ENCODE measurements at regions not wholly inside any gene's neighbourhood (a gene's known extent, or its start where the extent isn't known, plus 50 kb on each side); places are given as distances from the start of the nearest gene placed in this dataset.
"Not testable (repeated sequence)": the region's sequence is repeated elsewhere in the genome, so short reads cannot be mapped to it uniquely, and the experiment has no call there.

DNA sequence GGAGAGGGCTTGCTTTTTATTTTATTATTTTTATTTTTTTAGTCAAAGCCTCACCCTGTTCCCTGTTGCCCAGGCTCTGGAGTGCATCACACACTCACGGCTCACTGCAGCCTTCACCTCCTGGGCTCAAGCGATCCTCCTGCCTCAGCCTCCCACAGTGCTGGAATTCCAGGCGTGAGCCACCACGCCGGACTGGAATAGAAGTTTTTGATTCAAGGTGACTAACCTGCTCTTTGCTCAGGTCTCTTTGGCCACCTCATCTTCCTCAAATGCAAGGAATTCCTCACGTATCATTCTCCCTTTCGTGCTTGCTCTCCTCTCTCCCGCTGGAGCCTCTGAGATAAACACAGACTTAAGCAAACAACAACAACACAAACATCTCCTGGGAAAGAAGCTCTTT lies 636.8 kb downstream of the ADCYAP1 start:
- Histone ChIP-seq H3K79me2 (ENCODE audit: insufficient read depth, low read length) (no peaks in the 10 kb centered on the region), H3K4me2 (ENCODE audit: insufficient read depth, low read length) (no peak overlapping the region), H3K27ac (ENCODE audit: low read length) (no peak overlapping the region), H3K9me3 (ENCODE audit: insufficient read depth, low read length, severe bottlenecking) (no peaks in the 10 kb centered on the region), H3K36me3 (ENCODE audit: insufficient read depth, low read length) (no peaks in the 10 kb centered on the region), H2AFZ (ENCODE audit: low read depth, low read length) (no peak overlapping the region), H3K4me3 (ENCODE audit: low read depth in 1 of 2, low read length in 2 of 2) (no peak overlapping the region), H3K27me3 (ENCODE audit: insufficient read depth, low read length, poor library complexity) (no peaks in the 10 kb centered on the region), H4K20me1 (ENCODE audit: insufficient read depth, low read length) (no peaks in the 10 kb centered on the region), H3K9ac (ENCODE audit: low read depth, low read length) (no peak overlapping the region), H3K4me1 (ENCODE audit: insufficient read depth, low read length) (no peaks in the 10 kb centered on the region)
- ATAC-seq (ENCODE audit: insufficient read depth, low read depth) (no peak), DNase-seq (no peak)
- TF ChIP-seq, protein P1, sequence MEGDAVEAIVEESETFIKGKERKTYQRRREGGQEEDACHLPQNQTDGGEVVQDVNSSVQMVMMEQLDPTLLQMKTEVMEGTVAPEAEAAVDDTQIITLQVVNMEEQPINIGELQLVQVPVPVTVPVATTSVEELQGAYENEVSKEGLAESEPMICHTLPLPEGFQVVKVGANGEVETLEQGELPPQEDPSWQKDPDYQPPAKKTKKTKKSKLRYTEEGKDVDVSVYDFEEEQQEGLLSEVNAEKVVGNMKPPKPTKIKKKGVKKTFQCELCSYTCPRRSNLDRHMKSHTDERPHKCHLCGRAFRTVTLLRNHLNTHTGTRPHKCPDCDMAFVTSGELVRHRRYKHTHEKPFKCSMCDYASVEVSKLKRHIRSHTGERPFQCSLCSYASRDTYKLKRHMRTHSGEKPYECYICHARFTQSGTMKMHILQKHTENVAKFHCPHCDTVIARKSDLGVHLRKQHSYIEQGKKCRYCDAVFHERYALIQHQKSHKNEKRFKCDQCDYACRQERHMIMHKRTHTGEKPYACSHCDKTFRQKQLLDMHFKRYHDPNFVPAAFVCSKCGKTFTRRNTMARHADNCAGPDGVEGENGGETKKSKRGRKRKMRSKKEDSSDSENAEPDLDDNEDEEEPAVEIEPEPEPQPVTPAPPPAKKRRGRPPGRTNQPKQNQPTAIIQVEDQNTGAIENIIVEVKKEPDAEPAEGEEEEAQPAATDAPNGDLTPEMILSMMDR (IDR thresholded peaks at IDR 0.05; ENCODE audit: borderline replicate concordance, extremely low read depth, low read length, poor library complexity, severe bottlenecking): no peak
- TF ChIP-seq EZH2 (IDR thresholded peaks at IDR 0.05; ENCODE audit: borderline replicate concordance, low read depth, low read length, severe bottlenecking): no peak

DNA sequence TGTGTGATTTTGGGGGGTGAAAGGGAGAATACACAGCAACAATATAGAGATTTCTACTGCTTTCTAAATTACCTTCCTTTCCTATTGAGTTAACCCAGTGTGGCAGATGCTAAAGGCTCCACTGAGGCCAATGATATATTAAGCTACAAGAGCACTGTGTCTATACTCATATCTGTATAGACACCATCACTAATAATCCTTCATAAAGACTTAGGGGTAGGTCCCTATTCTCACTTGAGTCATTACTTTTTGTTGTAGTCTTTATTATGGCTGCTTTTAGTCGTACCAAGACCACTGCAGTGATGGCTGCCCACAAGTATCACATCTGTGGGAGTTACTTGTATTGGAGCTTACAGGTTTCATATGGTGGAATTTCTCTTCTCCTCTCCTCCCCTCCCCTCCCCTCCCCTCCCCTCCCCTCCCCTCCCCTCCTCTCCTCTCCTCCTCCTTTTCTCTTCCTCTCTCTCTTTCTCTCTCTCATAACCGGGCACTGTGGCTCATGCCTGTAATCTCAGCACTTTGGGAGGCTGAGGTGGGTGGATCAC lies 637.6 kb downstream of the ADCYAP1 start:
- Histone ChIP-seq H3K4me3 (ENCODE audit: low read depth in 1 of 2, low read length in 2 of 2) (no peak overlapping the region), H3K79me2 (ENCODE audit: insufficient read depth, low read length) (no peaks in the 10 kb centered on the region), H3K4me2 (ENCODE audit: insufficient read depth, low read length) (no peak overlapping the region), H3K27me3 (ENCODE audit: insufficient read depth, low read length, poor library complexity) (no peaks in the 10 kb centered on the region), H3K9ac (ENCODE audit: low read depth, low read length) (no peak overlapping the region), H4K20me1 (ENCODE audit: insufficient read depth, low read length) (no peaks in the 10 kb centered on the region), H3K9me3 (ENCODE audit: insufficient read depth, low read length, severe bottlenecking) (no peaks in the 10 kb centered on the region), H3K36me3 (ENCODE audit: insufficient read depth, low read length) (no peaks in the 10 kb centered on the region), H2AFZ (ENCODE audit: low read depth, low read length) (no peak overlapping the region), H3K4me1 (ENCODE audit: insufficient read depth, low read length) (no peaks in the 10 kb centered on the region), H3K27ac (ENCODE audit: low read length) (no peak overlapping the region)
- DNase-seq (no peak), ATAC-seq (ENCODE audit: insufficient read depth, low read depth) (no peak)
- TF ChIP-seq, protein P1 (IDR thresholded peaks at IDR 0.05; ENCODE audit: borderline replicate concordance, extremely low read depth, low read length, poor library complexity, severe bottlenecking): no peak
- no peak for TF ChIP-seq EZH2 (IDR thresholded peaks at IDR 0.05; ENCODE audit: borderline replicate concordance, low read depth, low read length, severe bottlenecking)

DNA sequence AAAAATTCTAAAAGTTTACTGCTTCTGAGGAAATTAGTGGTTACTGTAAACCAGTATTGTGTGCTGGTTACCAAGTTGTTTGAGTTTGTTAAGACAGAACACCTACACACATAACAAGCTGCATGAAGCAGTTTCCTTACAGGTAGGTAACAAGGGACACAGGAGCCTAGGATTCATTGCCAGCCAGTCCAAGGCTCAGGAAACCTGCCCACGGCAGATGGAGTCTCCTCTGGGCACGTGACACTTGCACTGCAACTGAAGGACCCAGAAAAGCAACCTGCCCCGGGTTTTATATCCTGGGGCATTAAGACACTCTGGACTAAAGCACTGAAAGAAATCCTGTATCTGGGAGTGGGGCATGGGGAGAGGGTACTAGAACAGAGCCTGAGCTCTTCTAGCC lies 639.3 kb downstream of the ADCYAP1 start:
- H3K4me3 ChIP-seq (ENCODE audit: low read depth in 1 of 2, low read length in 2 of 2): no peak overlapping the region
- H4K20me1 ChIP-seq (ENCODE audit: insufficient read depth, low read length): no peaks in the 10 kb centered on the region
- ATAC-seq (ENCODE audit: insufficient read depth, low read depth) (no peak), DNase-seq (no peak)
- H3K4me2 ChIP-seq (ENCODE audit: insufficient read depth, low read length): no peak overlapping the region
- no peaks in the 10 kb centered on the region for H3K27me3 ChIP-seq (ENCODE audit: insufficient read depth, low read length, poor library complexity)
- no peak overlapping the region for H2AFZ ChIP-seq (ENCODE audit: low read depth, low read length)
- H3K27ac ChIP-seq (ENCODE audit: low read length): no peak overlapping the region
- no peaks in the 10 kb centered on the region for H3K36me3 ChIP-seq (ENCODE audit: insufficient read depth, low read length)
- no peak for TF ChIP-seq EZH2 (IDR thresholded peaks at IDR 0.05; ENCODE audit: borderline replicate concordance, low read depth, low read length, severe bottlenecking)
- no peaks in the 10 kb centered on the region for H3K79me2 ChIP-seq (ENCODE audit: insufficient read depth, low read length)
- no peaks in the 10 kb centered on the region for H3K9me3 ChIP-seq (ENCODE audit: insufficient read depth, low read length, severe bottlenecking)
- H3K9ac ChIP-seq (ENCODE audit: low read depth, low read length): no peak overlapping the region
- no peaks in the 10 kb centered on the region for H3K4me1 ChIP-seq (ENCODE audit: insufficient read depth, low read length)

DNA sequence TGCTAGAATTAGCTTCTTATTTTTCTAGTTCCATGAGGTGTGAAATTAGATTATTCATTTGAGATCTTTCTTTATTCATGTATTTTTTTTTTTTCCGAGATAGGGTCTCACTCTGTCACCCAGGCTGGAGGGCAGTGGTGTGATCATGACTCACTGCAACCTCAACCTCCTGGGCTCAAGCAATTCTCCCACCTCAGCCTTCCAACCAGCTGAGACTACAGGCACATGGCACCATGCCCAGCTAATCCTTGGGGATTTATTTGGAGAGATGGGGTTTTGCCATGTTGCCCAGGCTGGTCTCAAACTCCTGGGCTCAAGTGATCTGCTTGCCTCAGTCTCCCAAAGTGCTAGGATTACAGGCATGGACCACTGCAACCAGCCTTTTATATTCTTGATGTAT lies 653.0 kb downstream of the ADCYAP1 start:
- not testable (repeated sequence) for H3K27me3 ChIP-seq (ENCODE audit: insufficient read depth, low read length, poor library complexity)

More for the DNA sequence above, 653.0 kb downstream of the ADCYAP1 start:
- not testable (repeated sequence) for H2AFZ ChIP-seq (ENCODE audit: low read depth, low read length); H3K4me1 ChIP-seq (ENCODE audit: insufficient read depth, low read length); H3K36me3 ChIP-seq (ENCODE audit: insufficient read depth, low read length); ATAC-seq (ENCODE audit: insufficient read depth, low read depth); DNase-seq; H3K27ac ChIP-seq (ENCODE audit: low read length); H3K4me3 ChIP-seq (ENCODE audit: low read depth in 1 of 2, low read length in 2 of 2); H3K9ac ChIP-seq (ENCODE audit: low read depth, low read length); H3K9me3 ChIP-seq (ENCODE audit: insufficient read depth, low read length, severe bottlenecking); H4K20me1 ChIP-seq (ENCODE audit: insufficient read depth, low read length); H3K4me2 ChIP-seq (ENCODE audit: insufficient read depth, low read length); H3K79me2 ChIP-seq (ENCODE audit: insufficient read depth, low read length)

Measured in DND-41 (cell line).